ENCODE measurements at regions not wholly inside any gene's neighbourhood (a gene's known extent, or its start where the extent isn't known, plus 50 kb on each side); places are given as distances from the start of the nearest gene placed in this dataset.

GRCh38 chr15:62413153-62413552, 248.1 kb upstream of the C2CD4B start:
- no peak for TF ChIP-seq CTCF (conservative IDR thresholded peaks at IDR 0.05)
- TF ChIP-seq EZH2 (IDR thresholded peaks at IDR 0.05; ENCODE audit: low read depth), result no peak
